ENCODE measurements at regions not wholly inside any gene's neighbourhood (a gene's known extent, or its start where the extent isn't known, plus 50 kb on each side); places are given as distances from the start of the nearest gene placed in this dataset.

- no peak for TF ChIP-seq EP300 (conservative IDR thresholded peaks at IDR 0.05; ENCODE audit: poor library complexity, severe bottlenecking)
- TF ChIP-seq, protein P1, sequence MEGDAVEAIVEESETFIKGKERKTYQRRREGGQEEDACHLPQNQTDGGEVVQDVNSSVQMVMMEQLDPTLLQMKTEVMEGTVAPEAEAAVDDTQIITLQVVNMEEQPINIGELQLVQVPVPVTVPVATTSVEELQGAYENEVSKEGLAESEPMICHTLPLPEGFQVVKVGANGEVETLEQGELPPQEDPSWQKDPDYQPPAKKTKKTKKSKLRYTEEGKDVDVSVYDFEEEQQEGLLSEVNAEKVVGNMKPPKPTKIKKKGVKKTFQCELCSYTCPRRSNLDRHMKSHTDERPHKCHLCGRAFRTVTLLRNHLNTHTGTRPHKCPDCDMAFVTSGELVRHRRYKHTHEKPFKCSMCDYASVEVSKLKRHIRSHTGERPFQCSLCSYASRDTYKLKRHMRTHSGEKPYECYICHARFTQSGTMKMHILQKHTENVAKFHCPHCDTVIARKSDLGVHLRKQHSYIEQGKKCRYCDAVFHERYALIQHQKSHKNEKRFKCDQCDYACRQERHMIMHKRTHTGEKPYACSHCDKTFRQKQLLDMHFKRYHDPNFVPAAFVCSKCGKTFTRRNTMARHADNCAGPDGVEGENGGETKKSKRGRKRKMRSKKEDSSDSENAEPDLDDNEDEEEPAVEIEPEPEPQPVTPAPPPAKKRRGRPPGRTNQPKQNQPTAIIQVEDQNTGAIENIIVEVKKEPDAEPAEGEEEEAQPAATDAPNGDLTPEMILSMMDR (IDR thresholded peaks at IDR 0.05; ENCODE audit: poor library complexity, severe bottlenecking), result no peak
Measured at GRCh38 chr3:59178698-59179097, 128.9 kb upstream of the CFAP20DC start.

All from neural cell (in vitro differentiated cells).